ENCODE measurements at regions not wholly inside any gene's neighbourhood (a gene's known extent, or its start where the extent isn't known, plus 50 kb on each side); places are given as distances from the start of the nearest gene placed in this dataset.

DNA sequence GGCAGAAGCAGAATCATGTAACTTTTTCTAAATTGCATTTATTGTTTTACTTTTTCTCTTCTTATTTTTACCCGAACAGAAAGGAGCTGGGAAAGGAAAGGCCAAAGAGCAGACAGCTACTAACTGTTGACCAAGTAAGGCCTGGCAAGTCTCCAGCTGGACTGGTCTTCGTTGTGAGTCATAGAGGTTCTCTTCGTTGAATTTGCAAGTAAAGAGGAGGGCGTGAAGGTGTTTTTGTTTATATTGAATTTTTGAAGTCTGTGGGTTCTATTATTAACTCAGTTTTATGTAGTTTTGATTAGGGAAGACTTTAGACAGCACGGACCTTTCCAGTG is 416.5 kb upstream of the CCNH start:
- ATAC-seq, result no peak
- POLR2A ChIA-PET, result no interaction called here
- Histone ChIP-seq H3K4me1 (no peaks in the 10 kb centered on the region), H3K4me3 (no peak overlapping the region), H3K27ac (no peak overlapping the region), H3K4me2 (no peak overlapping the region), H3K9me3 (no peaks in the 10 kb centered on the region)
- TF ChIP-seq MAX (IDR thresholded peaks at IDR 0.05), result no peak
- TF ChIP-seq RCOR1 (IDR thresholded peaks at IDR 0.05; ENCODE audit: low read depth, low read length), result no peak
- TF ChIP-seq ZC3H11A (IDR thresholded peaks at IDR 0.05), result no peak
- TF ChIP-seq ZNF302 (CRISPR knock-in tag; IDR thresholded peaks at IDR 0.05), result no peak
- TF ChIP-seq FOSL2 (IDR thresholded peaks at IDR 0.05), result no peak
- no peak for TF ChIP-seq FOSL2 (CRISPR knock-in tag; IDR thresholded peaks at IDR 0.05)
- TF ChIP-seq, protein P1, sequence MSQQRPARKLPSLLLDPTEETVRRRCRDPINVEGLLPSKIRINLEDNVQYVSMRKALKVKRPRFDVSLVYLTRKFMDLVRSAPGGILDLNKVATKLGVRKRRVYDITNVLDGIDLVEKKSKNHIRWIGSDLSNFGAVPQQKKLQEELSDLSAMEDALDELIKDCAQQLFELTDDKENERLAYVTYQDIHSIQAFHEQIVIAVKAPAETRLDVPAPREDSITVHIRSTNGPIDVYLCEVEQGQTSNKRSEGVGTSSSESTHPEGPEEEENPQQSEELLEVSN (IDR thresholded peaks at IDR 0.05; ENCODE audit: borderline replicate concordance, low read depth), result no peak
- no peak for TF ChIP-seq TFCP2L1 (CRISPR knock-in tag; IDR thresholded peaks at IDR 0.05)
- TF ChIP-seq GATA3 (IDR thresholded peaks at IDR 0.05; ENCODE audit: borderline replicate concordance), result no peak
- no peak for TF ChIP-seq HOXB5 (CRISPR knock-in tag; IDR thresholded peaks at IDR 0.05)
- TF ChIP-seq, protein P2, sequence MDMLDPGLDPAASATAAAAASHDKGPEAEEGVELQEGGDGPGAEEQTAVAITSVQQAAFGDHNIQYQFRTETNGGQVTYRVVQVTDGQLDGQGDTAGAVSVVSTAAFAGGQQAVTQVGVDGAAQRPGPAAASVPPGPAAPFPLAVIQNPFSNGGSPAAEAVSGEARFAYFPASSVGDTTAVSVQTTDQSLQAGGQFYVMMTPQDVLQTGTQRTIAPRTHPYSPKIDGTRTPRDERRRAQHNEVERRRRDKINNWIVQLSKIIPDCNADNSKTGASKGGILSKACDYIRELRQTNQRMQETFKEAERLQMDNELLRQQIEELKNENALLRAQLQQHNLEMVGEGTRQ (IDR thresholded peaks at IDR 0.05), result no peak
- TF ChIP-seq CEBPB (IDR thresholded peaks at IDR 0.05), result no peak
- TF ChIP-seq RAD21 (conservative IDR thresholded peaks at IDR 0.05 in 1 of 2, IDR thresholded peaks at IDR 0.05 in 1 of 2), result no peak
- no peak for TF ChIP-seq POLR2A (IDR thresholded peaks at IDR 0.05; ENCODE audit: low read length)
- no peak for TF ChIP-seq HOXB13 (CRISPR knock-in tag; IDR thresholded peaks at IDR 0.05; ENCODE audit: low read depth)
- no peak for TF ChIP-seq CHD4 (IDR thresholded peaks at IDR 0.05; ENCODE audit: borderline replicate concordance)
- TF ChIP-seq FOSB (CRISPR knock-in tag; IDR thresholded peaks at IDR 0.05), result no peak
- 1% methylated on average over 5 of the region's 5 CpGs for WGBS (ENCODE audit: missing lambda C conversion rate)
- no peak for FAIRE-seq
- peak in 1 of 2 experiments; percentile 14 for DNase-seq (ENCODE audit: low read depth in 1 of 2, low spot score in 1 of 2)
- CTCF ChIA-PET, result no interaction called here

GRCh38 chr5:87828545-87829216 is 416.0 kb upstream of the CCNH start:
- no peak for TF ChIP-seq CBX2 (IDR thresholded peaks at IDR 0.05; ENCODE audit: borderline replicate concordance, low read depth)
- DNase-seq (ENCODE audit: low read depth in 1 of 2, low spot score in 1 of 2), result no peak
- no peak overlapping the region for H3K27ac ChIP-seq
- no peaks in the 10 kb centered on the region for H3K9me3 ChIP-seq
- no peak overlapping the region for H3K4me2 ChIP-seq
- no peak overlapping the region for H3K4me3 ChIP-seq
- no peak for FAIRE-seq
- 9% methylated on average over 2 of the region's 2 CpGs for WGBS (ENCODE audit: missing lambda C conversion rate)
- no peaks in the 10 kb centered on the region for H3K4me1 ChIP-seq
- ChIA-PET CTCF (no interaction called here), POLR2A (no interaction called here)
- no peak for ATAC-seq

DNA sequence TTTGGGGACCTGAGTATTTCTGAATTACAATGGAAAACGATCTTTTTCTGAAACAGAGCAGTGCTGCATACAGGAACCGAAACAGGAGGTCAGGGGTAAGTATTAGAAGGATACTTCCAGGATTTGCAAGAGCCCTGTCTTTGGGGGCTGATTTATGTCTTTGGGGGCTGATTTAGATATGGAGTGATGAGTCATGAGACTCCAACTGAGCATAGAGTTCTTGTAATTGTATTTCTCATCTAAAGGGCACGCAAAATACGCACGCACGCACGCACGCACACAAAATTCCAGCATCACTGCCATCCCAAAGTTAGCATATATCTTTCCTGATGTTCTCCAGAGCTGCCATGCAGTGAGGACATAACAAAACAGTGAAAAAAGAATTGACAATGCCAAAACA is 414.8 kb upstream of the CCNH start:
- no peak overlapping the region for H3K4me3 ChIP-seq
- TF ChIP-seq TP53 (CRISPR knock-in tag; IDR thresholded peaks at IDR 0.05) (no peak), CBX8 (IDR thresholded peaks at IDR 0.05) (no peak), FOSL2 (IDR thresholded peaks at IDR 0.05) (no peak), FOSL2 (CRISPR knock-in tag; IDR thresholded peaks at IDR 0.05) (no peak), NPAS2 (CRISPR knock-in tag; IDR thresholded peaks at IDR 0.05; ENCODE audit: borderline replicate concordance) (no peak), NFE2L2 (conservative IDR thresholded peaks at IDR 0.05; ENCODE audit: low read length) (no peak), ELK1 (IDR thresholded peaks at IDR 0.05; ENCODE audit: low read depth, low read length) (no peak), KDM5A (IDR thresholded peaks at IDR 0.05) (no peak), MAFK (IDR thresholded peaks at IDR 0.05; ENCODE audit: partially characterized antibody) (no peak), MAX (IDR thresholded peaks at IDR 0.05) (no peak), ZNF302 (CRISPR knock-in tag; IDR thresholded peaks at IDR 0.05) (no peak), SMC3 (IDR thresholded peaks at IDR 0.05) (no peak), RNF2 (IDR thresholded peaks at IDR 0.05; ENCODE audit: borderline replicate concordance, low read depth) (no peak), HOXA7 (CRISPR knock-in tag; IDR thresholded peaks at IDR 0.05) (no peak), ZC3H11A (IDR thresholded peaks at IDR 0.05) (no peak), HOXB13 (CRISPR knock-in tag; IDR thresholded peaks at IDR 0.05; ENCODE audit: low read depth) (no peak), CBX2 (IDR thresholded peaks at IDR 0.05; ENCODE audit: borderline replicate concordance, low read depth) (no peak), BHLHE40 (IDR thresholded peaks at IDR 0.05; ENCODE audit: low read depth, low read length) (no peak), RAD21 (conservative IDR thresholded peaks at IDR 0.05 in 1 of 2, IDR thresholded peaks at IDR 0.05 in 1 of 2) (no peak)
- TF ChIP-seq, protein P3, sequence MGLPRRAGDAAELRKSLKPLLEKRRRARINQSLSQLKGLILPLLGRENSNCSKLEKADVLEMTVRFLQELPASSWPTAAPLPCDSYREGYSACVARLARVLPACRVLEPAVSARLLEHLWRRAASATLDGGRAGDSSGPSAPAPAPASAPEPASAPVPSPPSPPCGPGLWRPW (IDR thresholded peaks at IDR 0.05), result no peak
- H3K4me1 ChIP-seq, result no peaks in the 10 kb centered on the region
- no peak for FAIRE-seq
- no peak for ATAC-seq
- WGBS (ENCODE audit: missing lambda C conversion rate), result 53% methylated on average over 8 of the region's 8 CpGs
- CTCF ChIA-PET, result no interaction called here
- no peak overlapping the region for H3K27ac ChIP-seq
- no peaks in the 10 kb centered on the region for H3K9me3 ChIP-seq
- DNase-seq (ENCODE audit: low read depth in 1 of 2, low spot score in 1 of 2), result no peak
- POLR2A ChIA-PET, result no interaction called here
- H3K4me2 ChIP-seq, result no peak overlapping the region
